Thoracic aorta (tissue), 2 donors: ENCODE measurements at regions not wholly inside any gene's neighbourhood (a gene's known extent, or its start where the extent isn't known, plus 50 kb on each side); places are given as distances from the start of the nearest gene placed in this dataset.
"Not testable (repeated sequence)": the region's sequence is repeated elsewhere in the genome, so short reads cannot be mapped to it uniquely, and the experiment has no call there.

Experiments used
- ATAC-seq: fragments of 150-250 bp; one replicate; pipeline ENCODE4 v1.8.0; 2017; ENCODE audit warnings: low read depth; ENCODE audit not compliant: insufficient number of reproducible peaks, low FRiP score
- DNase-seq: peaks from one replicate; pipeline ENCODE4 v3.0.0-alpha.2; 2020; ENCODE audit warnings: low spot score
- H3K27ac ChIP-seq, 2 donors: fragments of 200-600 bp; sonication (generic); 1 replicate in 1 of 2; 2 replicates in 1 of 2; pipeline ENCODE4 v1.5.1; 2016; ENCODE audit warnings: mild to moderate bottlenecking in 2 of 2, moderate library complexity in 2 of 2
- H3K27me3 ChIP-seq: fragments of 200-600 bp; sonication (generic); replicated peaks from 2 replicates; pipeline ENCODE4 v1.6.0; 2016; ENCODE audit warnings: mild to moderate bottlenecking; ENCODE audit not compliant: insufficient read depth
- H3K36me3 ChIP-seq: fragments of 200-600 bp; sonication (generic); one replicate; pipeline ENCODE4 v1.5.1; 2016
- H3K4me1 ChIP-seq, 2 donors: fragments of 200-600 bp; sonication (generic); 1 replicate in 1 of 2; 2 replicates in 1 of 2; pipeline versions ENCODE4 v1.5.1 to v1.6.0; 2016; ENCODE audit warnings: low read depth in 2 of 2, mild to moderate bottlenecking in 1 of 2; ENCODE audit not compliant: control insufficient read depth in 1 of 2
- H3K4me3 ChIP-seq: fragments of 200-600 bp; sonication (generic); 2 replicates; pipeline ENCODE4 v1.5.1; 2016; ENCODE audit warnings: mild to moderate bottlenecking
- H3K9me3 ChIP-seq: fragments of 200-600 bp; sonication (generic); 2 replicates; pipeline ENCODE4 v1.5.1; 2016
- TF ChIP-seq, protein P1 (sequence below): fragments of 200-600 bp; sonication (generic); IDR thresholded peaks from one replicate; pipeline ENCODE4 v1.5.1; 2019; ENCODE audit warnings: antibody characterized with exemption

DNA sequence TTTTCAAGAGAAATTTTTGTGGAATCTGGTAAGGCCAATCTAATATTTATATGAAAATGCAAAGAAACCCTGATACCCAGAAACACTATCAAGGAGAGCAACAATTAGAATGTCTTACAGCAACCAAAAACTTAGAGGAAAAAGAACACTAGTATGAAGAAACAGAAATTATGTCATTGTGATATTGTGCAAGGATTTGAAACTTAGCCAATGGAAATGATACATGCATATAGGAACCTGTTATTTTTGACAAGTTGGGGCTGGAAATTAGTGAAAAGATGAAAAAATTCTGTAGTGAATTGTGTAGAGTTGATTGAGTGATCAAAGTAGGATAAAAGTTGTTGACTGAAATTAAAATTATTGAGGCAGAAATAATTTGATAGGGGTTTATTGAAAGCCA lies 792.6 kb upstream of the SLITRK6 start:
- Histone ChIP-seq H3K27me3 (no peaks in the 10 kb centered on the region), H3K27ac (no peak overlapping the region), H3K9me3 (no peaks in the 10 kb centered on the region), H3K4me3 (no peak overlapping the region), H3K4me1 (no peaks in the 10 kb centered on the region), H3K36me3 (no peaks in the 10 kb centered on the region)
- TF ChIP-seq, protein P1, sequence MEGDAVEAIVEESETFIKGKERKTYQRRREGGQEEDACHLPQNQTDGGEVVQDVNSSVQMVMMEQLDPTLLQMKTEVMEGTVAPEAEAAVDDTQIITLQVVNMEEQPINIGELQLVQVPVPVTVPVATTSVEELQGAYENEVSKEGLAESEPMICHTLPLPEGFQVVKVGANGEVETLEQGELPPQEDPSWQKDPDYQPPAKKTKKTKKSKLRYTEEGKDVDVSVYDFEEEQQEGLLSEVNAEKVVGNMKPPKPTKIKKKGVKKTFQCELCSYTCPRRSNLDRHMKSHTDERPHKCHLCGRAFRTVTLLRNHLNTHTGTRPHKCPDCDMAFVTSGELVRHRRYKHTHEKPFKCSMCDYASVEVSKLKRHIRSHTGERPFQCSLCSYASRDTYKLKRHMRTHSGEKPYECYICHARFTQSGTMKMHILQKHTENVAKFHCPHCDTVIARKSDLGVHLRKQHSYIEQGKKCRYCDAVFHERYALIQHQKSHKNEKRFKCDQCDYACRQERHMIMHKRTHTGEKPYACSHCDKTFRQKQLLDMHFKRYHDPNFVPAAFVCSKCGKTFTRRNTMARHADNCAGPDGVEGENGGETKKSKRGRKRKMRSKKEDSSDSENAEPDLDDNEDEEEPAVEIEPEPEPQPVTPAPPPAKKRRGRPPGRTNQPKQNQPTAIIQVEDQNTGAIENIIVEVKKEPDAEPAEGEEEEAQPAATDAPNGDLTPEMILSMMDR, result no peak
- DNase-seq (no peak), ATAC-seq (peak; percentile 6)

DNA sequence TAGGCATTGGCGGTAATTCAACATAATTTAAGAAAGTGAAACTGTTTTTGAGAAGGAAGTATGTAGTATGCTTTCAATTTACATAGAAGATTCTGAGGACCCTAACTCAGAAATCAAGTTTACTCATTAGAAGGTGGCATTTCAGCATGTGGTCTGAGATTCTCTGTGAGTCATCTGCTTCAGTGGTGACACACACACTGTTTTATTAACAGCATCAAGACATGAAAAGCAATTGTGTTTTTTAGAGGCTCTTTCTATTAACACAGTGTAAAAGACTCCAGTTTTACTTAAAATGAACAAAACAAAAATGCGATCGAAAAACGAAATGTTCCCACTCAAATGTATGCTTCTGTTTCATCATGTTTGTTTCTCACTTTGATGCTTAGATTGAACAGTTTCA lies 802.1 kb upstream of the SLITRK6 start:
- TF ChIP-seq, protein P1, result no peak
- no peak overlapping the region for H3K4me3 ChIP-seq
- no peaks in the 10 kb centered on the region for H3K9me3 ChIP-seq
- no peak for ATAC-seq
- H3K27ac ChIP-seq, result no peak overlapping the region
- no peaks in the 10 kb centered on the region for H3K4me1 ChIP-seq
- DNase-seq, result no peak
- H3K36me3 ChIP-seq, result no peaks in the 10 kb centered on the region
- no peaks in the 10 kb centered on the region for H3K27me3 ChIP-seq

DNA sequence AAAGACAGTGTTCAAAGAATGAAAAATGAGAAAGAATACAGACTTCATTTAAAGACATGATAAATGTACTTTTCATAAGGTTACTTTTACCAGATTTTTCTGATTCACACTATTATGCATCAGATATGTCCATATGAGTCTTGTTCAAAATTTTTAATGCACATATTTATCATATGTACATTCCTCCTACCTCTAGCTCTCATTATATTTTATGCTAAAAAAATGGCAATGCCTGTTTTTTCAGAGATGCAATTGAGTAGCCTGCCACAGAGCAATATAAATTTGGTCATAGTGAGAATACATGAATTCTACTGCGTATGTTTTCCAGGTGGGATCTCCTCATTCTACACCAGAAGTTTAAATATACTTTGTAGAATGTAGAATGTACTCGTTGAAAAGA lies 807.0 kb upstream of the SLITRK6 start:
- TF ChIP-seq, protein P1, result no peak
- H3K9me3 ChIP-seq, result no peaks in the 10 kb centered on the region
- H3K36me3 ChIP-seq, result no peaks in the 10 kb centered on the region
- H3K4me3 ChIP-seq, result no peak overlapping the region
- H3K27ac ChIP-seq, result no peak overlapping the region
- ATAC-seq, result no peak
- no peaks in the 10 kb centered on the region for H3K27me3 ChIP-seq
- no peak for DNase-seq
- H3K4me1 ChIP-seq, result no peaks in the 10 kb centered on the region

DNA sequence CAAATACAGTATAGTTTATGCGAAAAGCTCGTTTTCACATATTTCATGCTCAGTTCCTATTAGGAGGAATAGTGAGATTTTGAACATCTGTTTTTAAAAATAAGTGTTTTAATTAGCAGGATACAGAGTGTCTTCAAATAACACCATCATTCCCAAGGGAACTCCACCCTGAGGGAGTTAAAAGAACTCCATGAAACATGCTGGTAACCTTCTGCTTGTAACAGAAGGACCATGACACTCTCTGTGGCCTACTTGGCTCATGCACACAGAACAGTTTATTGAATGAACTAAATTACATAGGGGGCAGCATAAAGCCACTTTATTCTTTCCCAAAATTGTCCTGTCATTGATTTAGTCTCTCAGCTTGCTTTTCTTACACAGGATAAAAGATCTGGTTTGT lies 809.5 kb upstream of the SLITRK6 start:
- Histone ChIP-seq H3K27me3 (no peaks in the 10 kb centered on the region), H3K27ac (no peak overlapping the region), H3K4me1 (no peaks in the 10 kb centered on the region), H3K36me3 (no peaks in the 10 kb centered on the region), H3K4me3 (no peak overlapping the region), H3K9me3 (no peaks in the 10 kb centered on the region)
- ATAC-seq (no peak), DNase-seq (no peak)
- TF ChIP-seq, protein P1, result no peak

DNA sequence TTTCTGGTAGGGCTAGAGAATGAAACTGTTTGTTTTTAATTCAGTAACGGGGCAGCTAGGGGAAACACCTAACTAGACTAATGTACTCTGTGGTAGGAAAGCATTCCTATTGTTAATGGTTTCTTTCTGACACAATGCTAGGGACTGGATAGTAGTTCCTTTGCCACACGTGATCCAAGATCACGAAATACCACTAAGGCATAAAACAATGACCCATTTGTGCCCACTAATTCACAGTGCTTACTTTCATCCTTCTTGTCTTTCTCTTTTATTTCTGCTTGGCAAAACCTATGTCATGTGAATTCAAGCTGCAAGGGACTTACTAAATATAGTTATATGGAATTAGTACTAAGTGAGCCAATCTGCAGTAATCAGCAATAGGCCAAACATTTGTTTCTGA lies 834.1 kb upstream of the SLITRK6 start:
- TF ChIP-seq, protein P1, result no peak
- Histone ChIP-seq H3K4me3 (no peak overlapping the region), H3K9me3 (no peaks in the 10 kb centered on the region), H3K27ac (no peak overlapping the region), H3K4me1 (no peaks in the 10 kb centered on the region), H3K36me3 (no peaks in the 10 kb centered on the region), H3K27me3 (no peaks in the 10 kb centered on the region)
- ATAC-seq (no peak), DNase-seq (no peak)

DNA sequence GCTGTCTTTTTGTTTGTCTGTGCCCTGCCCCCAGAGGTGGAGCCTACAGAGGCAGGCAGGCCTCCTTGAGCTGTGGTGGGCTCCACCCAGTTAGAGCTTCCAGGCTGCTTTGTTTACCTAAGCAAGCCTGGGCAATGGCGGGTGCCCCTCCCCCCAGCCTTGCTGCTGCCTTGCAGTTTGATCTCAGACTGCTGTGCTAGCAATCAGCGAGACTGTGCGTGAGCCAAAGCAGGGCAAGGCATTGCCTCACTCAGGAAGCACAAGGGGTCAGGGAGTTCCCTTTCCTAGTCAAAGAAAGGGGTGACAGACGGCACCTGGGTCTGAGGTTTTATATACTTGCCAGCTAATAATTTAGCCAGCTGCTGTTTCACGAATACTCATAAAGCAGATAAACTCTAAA lies 852.0 kb upstream of the SLITRK6 start:
- H3K9me3 ChIP-seq, ATAC-seq: not testable (repeated sequence)

More for the DNA sequence above, 852.0 kb upstream of the SLITRK6 start:
- not testable (repeated sequence) for H3K36me3 ChIP-seq, H3K4me1 ChIP-seq, H3K27me3 ChIP-seq, H3K4me3 ChIP-seq, DNase-seq, H3K27ac ChIP-seq
